ENCODE measurements at regions not wholly inside any gene's neighbourhood (a gene's known extent, or its start where the extent isn't known, plus 50 kb on each side); places are given as distances from the start of the nearest gene placed in this dataset.

DNA sequence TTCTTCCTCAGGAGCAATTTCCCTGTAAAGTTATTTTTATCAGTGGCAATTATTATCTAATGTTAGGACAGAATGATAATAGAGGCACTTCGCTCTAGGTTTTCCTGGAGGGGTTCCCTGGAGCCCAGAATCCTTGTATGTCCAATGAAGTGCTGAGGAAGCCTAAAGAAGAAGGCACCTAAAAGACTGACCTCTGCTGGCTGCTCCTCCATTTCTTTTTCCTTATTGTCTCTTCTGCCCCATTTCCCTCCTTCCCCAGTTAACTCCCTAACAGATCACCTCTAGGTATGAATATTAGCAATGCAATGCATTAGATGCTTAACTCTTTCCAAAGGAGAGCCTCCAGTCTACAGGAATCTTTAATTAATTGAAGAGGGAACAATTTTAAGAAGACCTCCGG, 985.4 kb downstream of the DIAPH3 start:
- TF ChIP-seq, protein P1, sequence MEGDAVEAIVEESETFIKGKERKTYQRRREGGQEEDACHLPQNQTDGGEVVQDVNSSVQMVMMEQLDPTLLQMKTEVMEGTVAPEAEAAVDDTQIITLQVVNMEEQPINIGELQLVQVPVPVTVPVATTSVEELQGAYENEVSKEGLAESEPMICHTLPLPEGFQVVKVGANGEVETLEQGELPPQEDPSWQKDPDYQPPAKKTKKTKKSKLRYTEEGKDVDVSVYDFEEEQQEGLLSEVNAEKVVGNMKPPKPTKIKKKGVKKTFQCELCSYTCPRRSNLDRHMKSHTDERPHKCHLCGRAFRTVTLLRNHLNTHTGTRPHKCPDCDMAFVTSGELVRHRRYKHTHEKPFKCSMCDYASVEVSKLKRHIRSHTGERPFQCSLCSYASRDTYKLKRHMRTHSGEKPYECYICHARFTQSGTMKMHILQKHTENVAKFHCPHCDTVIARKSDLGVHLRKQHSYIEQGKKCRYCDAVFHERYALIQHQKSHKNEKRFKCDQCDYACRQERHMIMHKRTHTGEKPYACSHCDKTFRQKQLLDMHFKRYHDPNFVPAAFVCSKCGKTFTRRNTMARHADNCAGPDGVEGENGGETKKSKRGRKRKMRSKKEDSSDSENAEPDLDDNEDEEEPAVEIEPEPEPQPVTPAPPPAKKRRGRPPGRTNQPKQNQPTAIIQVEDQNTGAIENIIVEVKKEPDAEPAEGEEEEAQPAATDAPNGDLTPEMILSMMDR (IDR thresholded peaks at IDR 0.05): no peak
- TF ChIP-seq POLR2A (IDR thresholded peaks at IDR 0.05; ENCODE audit: low read depth) (no peak), EP300 (IDR thresholded peaks at IDR 0.05) (no peak)
